HFF-Myc (cell line): ENCODE measurements at regions not wholly inside any gene's neighbourhood (a gene's known extent, or its start where the extent isn't known, plus 50 kb on each side); places are given as distances from the start of the nearest gene placed in this dataset.

ENCODE experiments used
- DNase-seq: peaks from one replicate; pipeline ENCODE4 v3.0.0-alpha.2; 2011; ENCODE audit warnings: low read depth; ENCODE audit errors: extremely low read depth
- H3K4me3 ChIP-seq: replicated peaks from 2 replicates; pipeline ENCODE4 v1.5.1; 2011; ENCODE audit warnings: low read depth, mild to moderate bottlenecking, control low read depth, low read length
- CTCF ChIP-seq: IDR thresholded peaks from 2 replicates; pipeline ENCODE4 v1.5.1; 2012; ENCODE audit warnings: mild to moderate bottlenecking, low read depth, low read length, control low read depth; ENCODE audit errors: missing control alignments

- H3K4me3 ChIP-seq: no peak overlapping the region
- TF ChIP-seq CTCF: no peak
- no peak for DNase-seq
Observed at GRCh38 chr11:112637076-112637475, 324.1 kb upstream of the NCAM1 start.

- DNase-seq: no peak
- no peak overlapping the region for H3K4me3 ChIP-seq
- TF ChIP-seq CTCF: no peak
Observed at GRCh38 chr11:112637876-112638275, 323.3 kb upstream of the NCAM1 start.

- TF ChIP-seq CTCF: no peak
- no peak for DNase-seq
- no peak overlapping the region for H3K4me3 ChIP-seq
Observed at GRCh38 chr11:112639469-112639868, 321.8 kb upstream of the NCAM1 start.

- H3K4me3 ChIP-seq: no peak overlapping the region
- no peak for DNase-seq
- no peak for TF ChIP-seq CTCF
Observed at GRCh38 chr11:112643416-112643815, 317.8 kb upstream of the NCAM1 start.

- H3K4me3 ChIP-seq: no peak overlapping the region
- TF ChIP-seq CTCF: no peak
- DNase-seq: no peak
Observed at GRCh38 chr11:112644410-112645131, 316.6 kb upstream of the NCAM1 start.

GRCh38 chr11:112649856-112650255, 311.4 kb upstream of the NCAM1 start:
- DNase-seq: no peak
- TF ChIP-seq CTCF: no peak
- no peak overlapping the region for H3K4me3 ChIP-seq

GRCh38 chr11:112650527-112650926, 310.7 kb upstream of the NCAM1 start:
- no peak for TF ChIP-seq CTCF
- no peak overlapping the region for H3K4me3 ChIP-seq
- no peak for DNase-seq
